A549 (cell line): ENCODE measurements at regions not wholly inside any gene's neighbourhood (a gene's known extent, or its start where the extent isn't known, plus 50 kb on each side); places are given as distances from the start of the nearest gene placed in this dataset.

Experiments used
- ATAC-seq, 2 experiments: fragments of 200-7000 bp in 1 of 2; fragments of >200 bp in 1 of 2; cut with Nextera tagmentation in 1 of 2; cut with Tn5 transposase in 1 of 2; 3 replicates each; pipeline versions ENCODE4 v1.8.0 to v1.9.1; 2018 to 2020; ENCODE audit warnings: mild to moderate bottlenecking in 1 of 2, moderate library complexity in 1 of 2
- CTCF ChIA-PET: fragments of 300-600 bp; sonication (Branson Sonifier 250); formaldehyde crosslinking; extraction: SDS; loops from one replicate; lab custom pipeline; 2021; ENCODE audit warnings: antibody characterized with exemption, inconsistent platforms; lab: Yijun Ruan, JAX
- POLR2A ChIA-PET: fragments of 350-600 bp; formaldehyde crosslinking; extraction: SDS; loops from one replicate; lab custom pipeline; 2021; ENCODE audit warnings: antibody characterized with exemption, inconsistent platforms; lab: Yijun Ruan, JAX
- DNase-seq, 2 experiments: peaks; one replicate each; pipeline versions ENCODE4 v3.0.0 to v3.0.0-alpha.2; 2011 to 2016; ENCODE audit warnings: low read depth in 1 of 2, low spot score in 1 of 2
- FAIRE-seq: peaks from 2 replicates; lab custom pipeline; 2011; peaks lifted over from hg19 to GRCh38; lab: Jason Lieb, UNC
- H3K27ac ChIP-seq, 2 experiments: fragments of >200 bp; sonication (Bioruptor Twin); formaldehyde crosslinking; 3 replicates each; pipeline ENCODE4 v1.5.1; 2016 to 2017
- H3K4me1 ChIP-seq: fragments of >200 bp; sonication (Bioruptor Twin); formaldehyde crosslinking; 3 replicates; pipeline ENCODE4 v1.6.1; 2016
- H3K4me2 ChIP-seq: fragments of >200 bp; sonication (Bioruptor Twin); formaldehyde crosslinking; 3 replicates; pipeline ENCODE4 v1.6.1; 2016
- H3K4me3 ChIP-seq: fragments of >200 bp; sonication (Bioruptor Twin); formaldehyde crosslinking; 3 replicates; pipeline ENCODE4 v1.5.1; 2016
- H3K9me3 ChIP-seq: fragments of >200 bp; sonication (Bioruptor Twin); formaldehyde crosslinking; 3 replicates; pipeline ENCODE4 v1.6.1; 2016
- BHLHE40 ChIP-seq: IDR thresholded peaks from 2 replicates; pipeline ENCODE4 v1.6.1; 2012; ENCODE audit warnings: low read depth, low read length, inconsistent platforms
- CEBPB ChIP-seq, 2 experiments: fragments of >200 bp in 1 of 2; sonication (Bioruptor Twin) in 1 of 2; formaldehyde crosslinking in 1 of 2; IDR thresholded peaks; 2 replicates each; pipeline ENCODE4 v1.6.1; 2012 to 2016
- CHD2 ChIP-seq: fragments of 150-350 bp; IDR thresholded peaks from 2 replicates; pipeline ENCODE4 v1.6.1; 2014; ENCODE audit warnings: low read length; ENCODE audit not compliant: partially characterized antibody
- CHD4 ChIP-seq: fragments of 200-600 bp; sonication (generic); IDR thresholded peaks from 2 replicates; pipeline ENCODE4 v1.6.1; 2016; ENCODE audit warnings: antibody characterized with exemption, mild to moderate bottlenecking, borderline replicate concordance
- EHF ChIP-seq: fragments of 250-450 bp; sonication (Bioruptor Pico); IDR thresholded peaks from 2 replicates; pipeline ENCODE4 v1.5.0; 2020; ENCODE audit warnings: mild to moderate bottlenecking
- EHMT2 ChIP-seq: fragments of 200-600 bp; sonication (generic); IDR thresholded peaks from 2 replicates; pipeline ENCODE4 v1.6.1; 2016; ENCODE audit warnings: antibody characterized with exemption, low read depth, mild to moderate bottlenecking, moderate library complexity
- ELK1 ChIP-seq: fragments of 150-350 bp; IDR thresholded peaks from 2 replicates; pipeline ENCODE4 v1.6.1; 2014; ENCODE audit warnings: low read depth, mild to moderate bottlenecking, low read length
- FOXS1 ChIP-seq: fragments of 250-450 bp; sonication (Bioruptor Pico); IDR thresholded peaks from 2 replicates; pipeline ENCODE4 v1.5.0; 2020; ENCODE audit warnings: mild to moderate bottlenecking, moderate library complexity
- GATA3 ChIP-seq: IDR thresholded peaks from 2 replicates; pipeline ENCODE4 v1.6.1; 2012; ENCODE audit warnings: borderline replicate concordance
- HDAC2 ChIP-seq: fragments of 200-600 bp; sonication (generic); IDR thresholded peaks from 2 replicates; pipeline ENCODE4 v1.6.1; 2016
- HEYL ChIP-seq: fragments of 250-450 bp; sonication (Bioruptor Pico); IDR thresholded peaks from 2 replicates; pipeline ENCODE4 v1.8.0; 2021; ENCODE audit warnings: mild to moderate bottlenecking, moderate library complexity
- HMGXB4 ChIP-seq: fragments of 250-450 bp; sonication (Bioruptor Pico); IDR thresholded peaks from 2 replicates; pipeline ENCODE4 v1.5.0; 2021; ENCODE audit warnings: mild to moderate bottlenecking, moderate library complexity, borderline replicate concordance
- HOXB13 ChIP-seq: fragments of 250-450 bp; sonication (Bioruptor Pico); IDR thresholded peaks from 2 replicates; pipeline ENCODE4 v1.5.0; 2020; ENCODE audit warnings: low read depth, mild to moderate bottlenecking, moderate library complexity
- HOXB5 ChIP-seq: fragments of 250-450 bp; sonication (Bioruptor Pico); IDR thresholded peaks from 2 replicates; pipeline ENCODE4 v1.5.0; 2020; ENCODE audit warnings: mild to moderate bottlenecking, moderate library complexity
- KDM5A ChIP-seq: fragments of 200-600 bp; sonication (generic); IDR thresholded peaks from 2 replicates; pipeline ENCODE4 v1.6.1; 2016; ENCODE audit warnings: antibody characterized with exemption, mild to moderate bottlenecking
- MYC ChIP-seq: IDR thresholded peaks from 2 replicates; pipeline ENCODE4 v1.6.1; 2012; ENCODE audit warnings: mild to moderate bottlenecking, inconsistent platforms, low read length, improper control_type of control experiment, borderline replicate concordance
- NFE2L2 ChIP-seq: fragments of 150-350 bp; conservative IDR thresholded peaks from 2 replicates; pipeline ENCODE4 v1.6.1; 2014; ENCODE audit warnings: low read length
- NPAS2 ChIP-seq: fragments of 250-450 bp; sonication (Bioruptor Pico); IDR thresholded peaks from 2 replicates; pipeline ENCODE4 v1.8.0; 2022; ENCODE audit warnings: mild to moderate bottlenecking, moderate library complexity, borderline replicate concordance
- NR3C1 ChIP-seq: fragments of >200 bp; sonication (Bioruptor Twin); formaldehyde crosslinking; IDR thresholded peaks from 3 replicates; pipeline ENCODE4 v1.6.1; 2017
- PBX3 ChIP-seq: IDR thresholded peaks from 2 replicates; pipeline ENCODE4 v1.6.1; 2012
- RARB ChIP-seq: fragments of 250-450 bp; sonication (Bioruptor Pico); IDR thresholded peaks from 2 replicates; pipeline ENCODE4 v1.8.0; 2021; ENCODE audit warnings: mild to moderate bottlenecking, moderate library complexity
- RFX5 ChIP-seq: fragments of 450-650 bp; IDR thresholded peaks from 2 replicates; pipeline ENCODE4 v1.7.1; 2014; ENCODE audit warnings: antibody characterized with exemption, mild to moderate bottlenecking, moderate library complexity
- SMC3 ChIP-seq: fragments of >200 bp; sonication (Bioruptor Twin); formaldehyde crosslinking; IDR thresholded peaks from 3 replicates; pipeline ENCODE4 v1.6.1; 2018; ENCODE audit warnings: inconsistent platforms
- TP53 ChIP-seq: fragments of 250-450 bp; sonication (Bioruptor Pico); IDR thresholded peaks from 2 replicates; pipeline ENCODE4 v1.5.0; 2021; ENCODE audit warnings: mild to moderate bottlenecking, moderate library complexity
- USF2 ChIP-seq: fragments of 450-650 bp; IDR thresholded peaks from 2 replicates; pipeline ENCODE4 v1.6.1; 2014; ENCODE audit warnings: antibody characterized with exemption
- ZFP36 ChIP-seq: fragments of 450-650 bp; IDR thresholded peaks from 2 replicates; pipeline ENCODE4 v1.6.1; 2014; ENCODE audit warnings: borderline replicate concordance; ENCODE audit not compliant: partially characterized antibody
- WGBS: methylation state at CpG from one replicate; pipeline ENCODE4 v1.1.6; 2017; ENCODE audit errors: missing lambda C conversion rate; 5-methylcytosine and 5-hydroxymethylcytosine counted together

GRCh38 chr4:93888308-93888707 is 59.8 kb downstream of the ATOH1 start:
- DNase-seq = no peak
- no peak for FAIRE-seq
- CTCF ChIA-PET = no interaction called here

GRCh38 chr4:93888768-93889167 is 60.2 kb downstream of the ATOH1 start:
- FAIRE-seq (no peak), ATAC-seq (no peak), DNase-seq (no peak)
- POLR2A ChIA-PET = no interaction called here
- no peaks in the 10 kb centered on the region for H3K9me3 ChIP-seq
- H3K27ac ChIP-seq = no peak overlapping the region
- CTCF ChIA-PET = no interaction called here
- H3K4me3 ChIP-seq = no peak overlapping the region
- no peak overlapping the region for H3K4me2 ChIP-seq
- no peak for TF ChIP-seq HOXB5 (CRISPR knock-in tag)
- TF ChIP-seq ELK1 = no peak
- no peak for TF ChIP-seq CHD2
- TF ChIP-seq EHMT2 = no peak
- no peaks in the 10 kb centered on the region for H3K4me1 ChIP-seq

More at GRCh38 chr4:93888308-93888707, 59.8 kb downstream of the ATOH1 start:
- Histone ChIP-seq H3K27ac (no peak overlapping the region), H3K4me1 (no peaks in the 10 kb centered on the region), H3K4me2 (no peak overlapping the region), H3K4me3 (no peak overlapping the region), H3K9me3 (no peaks in the 10 kb centered on the region)
- no peak for ATAC-seq
- TF ChIP-seq MYC = no peak
- POLR2A ChIA-PET = no interaction called here

- TF ChIP-seq GATA3 = no peak
- no peak for TF ChIP-seq EHF (CRISPR knock-in tag)
- TF ChIP-seq HEYL (CRISPR knock-in tag) = no peak
- TF ChIP-seq NR3C1 = no peak
- no peak for TF ChIP-seq HOXB5 (CRISPR knock-in tag)
- no peak for TF ChIP-seq RFX5
- no peak for TF ChIP-seq FOXS1 (CRISPR knock-in tag)
- TF ChIP-seq HMGXB4 = no peak
- TF ChIP-seq CHD4 = no peak
- no peak for TF ChIP-seq ELK1
- TF ChIP-seq HDAC2 = no peak
- TF ChIP-seq USF2 = no peak
- TF ChIP-seq RARB = no peak
- TF ChIP-seq, all 56 proteins: peak for 0
- ChIA-PET CTCF (no interaction called here), POLR2A (no interaction called here)
- WGBS = 8% methylated on average over 2 of the region's 2 CpGs
- no peaks in the 10 kb centered on the region for H3K9me3 ChIP-seq
- ATAC-seq (no peak), DNase-seq (no peak), FAIRE-seq (no peak)
- no peak overlapping the region for H3K27ac ChIP-seq
- H3K4me3 ChIP-seq = no peak overlapping the region
- no peak overlapping the region for H3K4me2 ChIP-seq
- no peaks in the 10 kb centered on the region for H3K4me1 ChIP-seq
Measured at GRCh38 chr4:93891244-93891643, 62.7 kb downstream of the ATOH1 start.

- ATAC-seq = no peak
- FAIRE-seq = no peak
- no peak for DNase-seq
- POLR2A ChIA-PET = no interaction called here
- H3K9me3 ChIP-seq = no peaks in the 10 kb centered on the region
- CTCF ChIA-PET = no interaction called here
- 3% methylated on average over 2 of the region's 2 CpGs for WGBS
- H3K27ac ChIP-seq = no peak overlapping the region
- H3K4me2 ChIP-seq = no peak overlapping the region
- no peak overlapping the region for H3K4me3 ChIP-seq
- no peaks in the 10 kb centered on the region for H3K4me1 ChIP-seq
- TF ChIP-seq NFE2L2 (no peak), SMC3 (no peak), NPAS2 (no peak), HOXB13 (no peak), HDAC2 (no peak), CHD4 (no peak), ELK1 (no peak), ZFP36 (no peak), NR3C1 (no peak), RFX5 (no peak), KDM5A (no peak), TP53 (no peak), CEBPB (IDR thresholded peaks at IDR 0.05) (no peak), BHLHE40 (no peak), PBX3 (no peak)
Measured at GRCh38 chr4:93894995-93895394, 66.4 kb downstream of the ATOH1 start.
